Kidney (tissue), 13 donors: ENCODE measurements at regions not wholly inside any gene's neighbourhood (a gene's known extent, or its start where the extent isn't known, plus 50 kb on each side); places are given as distances from the start of the nearest gene placed in this dataset.

Source experiments
- DNase-seq, 5 donors: peaks; one replicate each; pipeline ENCODE4 v3.0.0-alpha.2; 2013 to 2020
- FAIRE-seq: peaks from 2 replicates; lab custom pipeline; 2012; peaks lifted over from hg19 to GRCh38; lab: Jason Lieb, UNC
- H3K27ac ChIP-seq, 2 donors: one replicate each; pipeline ENCODE4 v1.7.0; 2013; ENCODE audit warnings: low read depth in 2 of 2, low read length in 2 of 2, inconsistent platforms in 1 of 2
- H3K27me3 ChIP-seq: one replicate; pipeline ENCODE4 v1.7.1; 2013; ENCODE audit warnings: low read length, inconsistent platforms; ENCODE audit not compliant: control insufficient read depth, insufficient read depth
- H3K36me3 ChIP-seq, 3 donors: one replicate each; pipeline versions ENCODE4 v1.7.0 to v1.7.1; 2013; ENCODE audit warnings: low read length in 3 of 3, control low read depth in 1 of 3, inconsistent platforms in 1 of 3; ENCODE audit not compliant: insufficient read depth in 3 of 3, control insufficient read depth in 2 of 3
- H3K4me1 ChIP-seq, 3 donors: one replicate each; pipeline versions ENCODE4 v1.7.0 to v1.7.1; 2013; ENCODE audit warnings: low read length in 3 of 3, inconsistent platforms in 1 of 3, low read depth in 1 of 3; ENCODE audit not compliant: control insufficient read depth in 2 of 3, insufficient read depth in 2 of 3
- H3K4me3 ChIP-seq, 3 donors: one replicate each; pipeline versions ENCODE4 v1.7.0 to v1.8.1; 2013; ENCODE audit warnings: low read length in 3 of 3, control low read depth in 1 of 3, inconsistent platforms in 1 of 3
- H3K9ac ChIP-seq, 3 donors: one replicate each; pipeline versions ENCODE4 v1.7.0 to v1.7.1; 2013; ENCODE audit warnings: low read length in 3 of 3, control low read depth in 1 of 3, inconsistent platforms in 1 of 3
- H3K9me3 ChIP-seq, 3 donors: one replicate each; pipeline versions ENCODE4 v1.7.0 to v1.7.1; 2013; ENCODE audit warnings: low read length in 3 of 3, control low read depth in 1 of 3, inconsistent platforms in 1 of 3; ENCODE audit not compliant: control insufficient read depth in 2 of 3, insufficient read depth in 1 of 3
- CTCF ChIP-seq: IDR thresholded peaks from 3 replicates; pipeline ENCODE4 v1.5.1; 2012; ENCODE audit warnings: mild to moderate bottlenecking, moderate library complexity, borderline replicate concordance; ENCODE audit not compliant: insufficient read depth; ENCODE audit errors: extremely low read depth
- intact Hi-C: fragments of 100-400 bp; cut with DNase I; formaldehyde crosslinking; loops from one replicate; pipeline ENCODE4 v1.11.1; 2022
- donor health status: control.
- donor health status: control.
- donor health status: control.
- donor health status: control.
- donor health status: control.
- donor health status: DM: yes; HTN: yes; CAD: no.
- donor health status: Normal renal cell carcinoma (clear cell type).

GRCh38 chr2:8335801-8336200 lies 346.1 kb upstream of the ID2 start:
- no peak for TF ChIP-seq CTCF
- FAIRE-seq, result no peak
- peaks cover 0 to 2% (median 0%) of the 10 kb centered on the region in 3 donors for H3K4me1 ChIP-seq
- no peaks in the 10 kb centered on the region for H3K36me3 ChIP-seq
- no peaks in the 10 kb centered on the region for H3K27me3 ChIP-seq
- no peak overlapping the region for H3K4me3 ChIP-seq
- DNase-seq, result no peak
- intact Hi-C loops, result no loop called here
- no peaks in the 10 kb centered on the region for H3K9me3 ChIP-seq
- no peak overlapping the region for H3K27ac ChIP-seq
- no peak overlapping the region for H3K9ac ChIP-seq

- Histone ChIP-seq H3K4me1 (peaks cover 0 to 2% (median 0%) of the 10 kb centered on the region in 3 donors), H3K27me3 (no peaks in the 10 kb centered on the region), H3K9ac (no peak overlapping the region), H3K9me3 (no peaks in the 10 kb centered on the region), H3K4me3 (no peak overlapping the region), H3K27ac (no peak overlapping the region), H3K36me3 (no peaks in the 10 kb centered on the region)
- intact Hi-C loops, result no loop called here
- DNase-seq (no peak), FAIRE-seq (no peak)
- no peak for TF ChIP-seq CTCF
Measured at GRCh38 chr2:8337321-8337720, 344.5 kb upstream of the ID2 start.

GRCh38 chr2:8342407-8342806 lies 339.4 kb upstream of the ID2 start:
- Histone ChIP-seq H3K36me3 (no peaks in the 10 kb centered on the region), H3K4me3 (no peak overlapping the region), H3K9me3 (no peaks in the 10 kb centered on the region), H3K27ac (no peak overlapping the region), H3K4me1 (no peaks in the 10 kb centered on the region), H3K27me3 (no peaks in the 10 kb centered on the region), H3K9ac (no peak overlapping the region)
- intact Hi-C loops, result no loop called here
- no peak for DNase-seq
- no peak for TF ChIP-seq CTCF
- FAIRE-seq, result no peak

GRCh38 chr2:8343031-8343430 lies 338.8 kb upstream of the ID2 start:
- H3K9ac ChIP-seq, result no peak overlapping the region
- no peak for DNase-seq
- intact Hi-C loops, result no loop called here
- no peak overlapping the region for H3K27ac ChIP-seq
- FAIRE-seq, result no peak
- no peak for TF ChIP-seq CTCF
- no peaks in the 10 kb centered on the region for H3K4me1 ChIP-seq
- no peaks in the 10 kb centered on the region for H3K36me3 ChIP-seq
- no peak overlapping the region for H3K4me3 ChIP-seq
- no peaks in the 10 kb centered on the region for H3K27me3 ChIP-seq
- H3K9me3 ChIP-seq, result no peaks in the 10 kb centered on the region
